DOHH2 (cell line): ENCODE measurements at regions not wholly inside any gene's neighbourhood (a gene's known extent, or its start where the extent isn't known, plus 50 kb on each side); places are given as distances from the start of the nearest gene placed in this dataset.

Experiments used
- CTCF ChIP-seq: fragments of 200-600 bp; sonication (generic); IDR thresholded peaks from one replicate; pipeline ENCODE4 v1.5.1; 2014; ENCODE audit warnings: antibody characterized with exemption, mild to moderate bottlenecking, low read depth, low read length; ENCODE audit not compliant: poor library complexity, severe bottlenecking
- EZH2phosphoT487 ChIP-seq: fragments of 200-600 bp; sonication (generic); IDR thresholded peaks from 2 replicates; pipeline ENCODE4 v1.6.1; 2017; ENCODE audit warnings: borderline replicate concordance, mild to moderate bottlenecking, antibody characterized with exemption, low read length, moderate library complexity, mixed read lengths

GRCh38 chr5:42235241-42235640, 188.0 kb upstream of the GHR start:
- TF ChIP-seq CTCF, result no peak
- TF ChIP-seq EZH2phosphoT487, result no peak
